ENCODE measurements at regions not wholly inside any gene's neighbourhood (a gene's known extent, or its start where the extent isn't known, plus 50 kb on each side); places are given as distances from the start of the nearest gene placed in this dataset.

DNA sequence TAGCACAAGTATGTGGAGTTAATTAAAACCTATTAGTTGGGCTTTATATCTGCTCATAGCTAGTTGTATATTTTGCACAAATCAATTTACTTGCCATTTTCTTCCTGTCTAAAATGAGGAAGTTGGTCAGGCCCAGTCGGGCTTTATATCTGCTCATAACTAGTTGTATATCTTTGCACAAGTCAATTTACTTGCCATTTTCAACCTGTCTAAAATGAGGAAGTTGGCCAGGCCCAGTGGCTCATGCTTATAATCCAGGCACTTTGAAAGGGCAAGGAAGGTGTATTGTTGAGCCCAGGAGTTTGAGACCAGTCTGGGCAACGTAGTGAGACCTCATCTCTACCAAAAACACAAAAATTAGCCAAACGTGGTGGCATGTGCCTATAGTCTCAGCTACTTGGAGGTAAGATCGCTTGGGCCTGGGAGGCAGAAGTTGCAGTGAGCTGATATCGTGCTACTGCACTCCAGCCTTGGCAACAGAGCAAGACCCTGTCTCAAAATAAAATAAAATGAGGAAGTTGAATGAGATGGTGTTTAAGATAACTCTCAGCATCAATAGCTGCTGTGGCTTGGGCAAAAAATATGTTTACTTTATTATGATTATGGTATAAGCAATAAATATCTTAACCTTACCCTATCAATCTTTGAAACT, 1558.6 kb upstream of the RAG2 start:
- no peak for TF ChIP-seq CHD4 (IDR thresholded peaks at IDR 0.05; ENCODE audit: borderline replicate concordance, low read length)
- TF ChIP-seq ZFP41 (CRISPR knock-in tag; IDR thresholded peaks at IDR 0.05; ENCODE audit: borderline replicate concordance) = no peak
- TF ChIP-seq WIZ (CRISPR knock-in tag; IDR thresholded peaks at IDR 0.05) = no peak
- no peak for TF ChIP-seq ONECUT2 (CRISPR knock-in tag; IDR thresholded peaks at IDR 0.05)
- TF ChIP-seq ZBTB7A (CRISPR knock-in tag; IDR thresholded peaks at IDR 0.05) = no peak
- TF ChIP-seq, protein P1, sequence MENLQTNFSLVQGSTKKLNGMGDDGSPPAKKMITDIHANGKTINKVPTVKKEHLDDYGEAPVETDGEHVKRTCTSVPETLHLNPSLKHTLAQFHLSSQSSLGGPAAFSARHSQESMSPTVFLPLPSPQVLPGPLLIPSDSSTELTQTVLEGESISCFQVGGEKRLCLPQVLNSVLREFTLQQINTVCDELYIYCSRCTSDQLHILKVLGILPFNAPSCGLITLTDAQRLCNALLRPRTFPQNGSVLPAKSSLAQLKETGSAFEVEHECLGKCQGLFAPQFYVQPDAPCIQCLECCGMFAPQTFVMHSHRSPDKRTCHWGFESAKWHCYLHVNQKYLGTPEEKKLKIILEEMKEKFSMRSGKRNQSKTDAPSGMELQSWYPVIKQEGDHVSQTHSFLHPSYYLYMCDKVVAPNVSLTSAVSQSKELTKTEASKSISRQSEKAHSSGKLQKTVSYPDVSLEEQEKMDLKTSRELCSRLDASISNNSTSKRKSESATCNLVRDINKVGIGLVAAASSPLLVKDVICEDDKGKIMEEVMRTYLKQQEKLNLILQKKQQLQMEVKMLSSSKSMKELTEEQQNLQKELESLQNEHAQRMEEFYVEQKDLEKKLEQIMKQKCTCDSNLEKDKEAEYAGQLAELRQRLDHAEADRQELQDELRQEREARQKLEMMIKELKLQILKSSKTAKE (CRISPR knock-in tag; IDR thresholded peaks at IDR 0.05; ENCODE audit: borderline replicate concordance) = no peak
- TF ChIP-seq, protein P2, sequence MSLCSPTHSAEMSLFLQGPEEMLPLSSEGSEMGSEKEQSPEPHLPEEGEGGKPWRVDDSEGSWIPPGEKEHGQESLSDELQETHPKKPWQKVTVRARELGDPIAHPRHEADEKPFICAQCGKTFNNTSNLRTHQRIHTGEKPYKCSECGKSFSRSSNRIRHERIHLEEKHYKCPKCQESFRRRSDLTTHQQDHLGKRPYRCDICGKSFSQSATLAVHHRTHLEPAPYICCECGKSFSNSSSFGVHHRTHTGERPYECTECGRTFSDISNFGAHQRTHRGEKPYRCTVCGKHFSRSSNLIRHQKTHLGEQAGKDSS (CRISPR knock-in tag; IDR thresholded peaks at IDR 0.05; ENCODE audit: borderline replicate concordance, low read depth) = no peak
- TF ChIP-seq ZNF10 (CRISPR knock-in tag; IDR thresholded peaks at IDR 0.05; ENCODE audit: borderline replicate concordance, low read depth) = no peak
- no peak overlapping the region for H3K4me3 ChIP-seq (replicated peaks in 1 of 3; ENCODE audit: insufficient read depth in 1 of 3, low read depth in 2 of 3, low read length in 3 of 3)
- no peaks in the 10 kb centered on the region for H3K36me3 ChIP-seq (replicated peaks in 1 of 2; ENCODE audit: control insufficient read depth in 1 of 2, insufficient read depth in 2 of 2, low read length in 2 of 2)
- BruUV-seq (replicated peaks) = no TSS peak
- no peak overlapping the region for H3K9ac ChIP-seq (ENCODE audit: insufficient read depth, low read depth, low read length)
- H4K20me1 ChIP-seq (ENCODE audit: insufficient read depth, low read length) = no peaks in the 10 kb centered on the region
- DNase-seq (ENCODE audit: low spot score) = no peak
- no peaks in the 10 kb centered on the region for H3K27me3 ChIP-seq (ENCODE audit: control insufficient read depth in 1 of 2, insufficient read depth in 2 of 2, low read length in 2 of 2)
- ATAC-seq = no peak
- H3K4me1 ChIP-seq (ENCODE audit: insufficient read depth, low read length) = no peaks in the 10 kb centered on the region
- 0% methylated on average over 5 of the region's 5 CpGs for WGBS (ENCODE audit: low lambda C conversion rate)
- CTCF ChIA-PET (ENCODE audit: low intra/inter-chr PET ratio, low total read pairs) = no interaction called here
- in situ Hi-C loops (cut with HindIII; ENCODE audit: extremely low pct_ligation_motif_present, low pct_unique_long_range_greater_than_20kb) = no loop called here
- peaks cover 38% of the 10 kb centered on the region for H3K9me3 ChIP-seq (ENCODE audit: low read length)
- no peak overlapping the region for H2AFZ ChIP-seq (ENCODE audit: low read length)
- intact Hi-C loops (cut with micrococcal nuclease; ENCODE audit: unreplicated experiment) = no loop called here
- H3K27ac ChIP-seq (ENCODE audit: extremely low read length, insufficient read depth, low read length) = no peak overlapping the region
- no peak for FAIRE-seq
- H3K79me2 ChIP-seq (ENCODE audit: insufficient read depth, low read length) = no peaks in the 10 kb centered on the region
- POLR2A ChIA-PET = no interaction called here
- H3K4me2 ChIP-seq (ENCODE audit: low read depth, low read length) = no peak overlapping the region

All from HepG2 (cell line).